ENCODE measurements at regions not wholly inside any gene's neighbourhood (a gene's known extent, or its start where the extent isn't known, plus 50 kb on each side); places are given as distances from the start of the nearest gene placed in this dataset.

DNA sequence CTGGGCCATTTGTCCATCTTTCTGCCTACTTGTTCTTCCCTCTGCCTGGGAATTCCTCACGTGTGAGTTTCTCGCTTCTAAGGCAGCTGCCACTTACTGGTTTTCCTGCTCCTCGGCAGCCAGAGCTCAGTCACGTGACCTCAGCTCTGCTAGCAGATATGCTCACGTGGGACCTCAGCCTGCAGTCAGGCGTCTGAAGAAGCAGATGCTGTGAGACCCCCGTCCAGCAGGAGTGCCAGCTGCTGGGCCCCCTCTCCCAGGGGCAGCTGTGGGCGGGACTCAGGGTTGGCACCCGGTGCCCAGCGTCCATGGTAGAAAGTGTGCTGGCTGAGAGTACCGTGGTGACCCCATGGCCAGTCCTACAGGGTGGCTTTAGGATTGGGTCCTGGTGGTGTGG, 161.3 kb upstream of the TLE3 start:
- TF ChIP-seq POLR2AphosphoS5 (IDR thresholded peaks at IDR 0.05; ENCODE audit: borderline replicate concordance, low read depth, low read length) (no peak), EZH2 (IDR thresholded peaks at IDR 0.05) (no peak)

Measured in SK-N-MC (cell line).